Neural crest cell (in vitro differentiated cells): ENCODE measurements at regions not wholly inside any gene's neighbourhood (a gene's known extent, or its start where the extent isn't known, plus 50 kb on each side); places are given as distances from the start of the nearest gene placed in this dataset.

Source experiments
- DNase-seq: peaks from one replicate; pipeline ENCODE4 v3.0.0; 2021; ENCODE audit warnings: low read depth, mixed read lengths, low spot score
- H3K27ac Mint-ChIP-seq: one replicate; pipeline ENCODE4 v1.8.0; 2021; ENCODE audit warnings: mild to moderate bottlenecking, mixed read lengths; ENCODE audit not compliant: unreplicated experiment
- H3K27me3 Mint-ChIP-seq: 2 replicates; pipeline ENCODE4 v1.8.0; 2021; ENCODE audit warnings: low read depth, mild to moderate bottlenecking, mixed read lengths
- H3K36me3 Mint-ChIP-seq: 2 replicates; pipeline ENCODE4 v1.8.0; 2021; ENCODE audit warnings: low read depth, mild to moderate bottlenecking, mixed read lengths
- H3K4me1 Mint-ChIP-seq: 2 replicates; pipeline ENCODE4 v1.8.0; 2021; ENCODE audit warnings: mixed read lengths
- H3K4me3 Mint-ChIP-seq: one replicate; pipeline ENCODE4 v1.8.0; 2021; ENCODE audit warnings: mild to moderate bottlenecking, mixed read lengths
- H3K9me3 Mint-ChIP-seq: 2 replicates; pipeline ENCODE4 v1.8.0; 2021; ENCODE audit warnings: mixed read lengths
- CTCF ChIP-seq: fragments of 200-600 bp; sonication (generic); conservative IDR thresholded peaks from 2 replicates; pipeline ENCODE4 v1.5.0; 2021; ENCODE audit warnings: antibody characterized with exemption, mild to moderate bottlenecking

- DNase-seq: no peak
- Mint-ChIP-seq H3K9me3 (peaks cover 7% of the 10 kb centered on the region), H3K4me3 (no peak overlapping the region), H3K36me3 (peaks cover 6% of the 10 kb centered on the region), H3K27ac (peak overlapping the region; percentile 15), H3K4me1 (peaks cover 10% of the 10 kb centered on the region), H3K27me3 (no peaks in the 10 kb centered on the region)
- no peak for TF ChIP-seq CTCF
Measured at GRCh38 chrX:99142745-99143144, 1267.3 kb downstream of the PCDH19 start.

GRCh38 chrX:99137488-99137887 lies 1272.6 kb downstream of the PCDH19 start:
- Mint-ChIP-seq H3K27ac (peak overlapping the region; percentile 9), H3K4me3 (peak overlapping the region; percentile 1), H3K4me1 (peaks cover 24% of the 10 kb centered on the region), H3K36me3 (no peaks in the 10 kb centered on the region), H3K27me3 (no peaks in the 10 kb centered on the region), H3K9me3 (no peaks in the 10 kb centered on the region)
- DNase-seq: no peak
- no peak for TF ChIP-seq CTCF

- no peak for DNase-seq
- H3K27me3 Mint-ChIP-seq: no peaks in the 10 kb centered on the region
- peaks cover 2% of the 10 kb centered on the region for H3K9me3 Mint-ChIP-seq
- H3K4me3 Mint-ChIP-seq: no peak overlapping the region
- peaks cover 3% of the 10 kb centered on the region for H3K36me3 Mint-ChIP-seq
- no peak overlapping the region for H3K27ac Mint-ChIP-seq
- H3K4me1 Mint-ChIP-seq: peaks cover 6% of the 10 kb centered on the region
- no peak for TF ChIP-seq CTCF
Measured at GRCh38 chrX:99117011-99117410, 1293.1 kb downstream of the PCDH19 start.

- H3K36me3 Mint-ChIP-seq: no peaks in the 10 kb centered on the region
- no peak for TF ChIP-seq CTCF
- H3K4me3 Mint-ChIP-seq: no peak overlapping the region
- H3K27me3 Mint-ChIP-seq: no peaks in the 10 kb centered on the region
- no peaks in the 10 kb centered on the region for H3K4me1 Mint-ChIP-seq
- peaks cover 7% of the 10 kb centered on the region for H3K9me3 Mint-ChIP-seq
- H3K27ac Mint-ChIP-seq: no peak overlapping the region
- DNase-seq: no peak
Measured at GRCh38 chrX:99095965-99096635, 1314.0 kb downstream of the PCDH19 start.

GRCh38 chrX:99091459-99091858 lies 1318.6 kb downstream of the PCDH19 start:
- Mint-ChIP-seq H3K27me3 (no peaks in the 10 kb centered on the region), H3K27ac (no peak overlapping the region), H3K4me3 (no peak overlapping the region), H3K4me1 (no peaks in the 10 kb centered on the region), H3K9me3 (peaks cover 24% of the 10 kb centered on the region), H3K36me3 (peaks cover 6% of the 10 kb centered on the region)
- no peak for DNase-seq
- TF ChIP-seq CTCF: no peak
